PC-9 (cell line): ENCODE measurements at regions not wholly inside any gene's neighbourhood (a gene's known extent, or its start where the extent isn't known, plus 50 kb on each side); places are given as distances from the start of the nearest gene placed in this dataset.

Source experiments
- CTCF ChIP-seq: fragments of 200-600 bp; sonication (generic); conservative IDR thresholded peaks from 2 replicates; pipeline ENCODE4 v1.6.1; 2017; ENCODE audit warnings: mixed run types, antibody characterized with exemption, mild to moderate bottlenecking, moderate library complexity
- EZH2 ChIP-seq: fragments of 200-600 bp; sonication (generic); IDR thresholded peaks from 2 replicates; pipeline ENCODE4 v1.8.0; 2017; ENCODE audit warnings: antibody characterized with exemption, low read depth

GRCh38 chr5:166287866-166288265 is 2003.6 kb upstream of the WWC1 start:
- TF ChIP-seq EZH2: no peak
- TF ChIP-seq CTCF: no peak
